Parathyroid adenoma (tissue), 2 donors: ENCODE measurements at regions not wholly inside any gene's neighbourhood (a gene's known extent, or its start where the extent isn't known, plus 50 kb on each side); places are given as distances from the start of the nearest gene placed in this dataset.

Source experiments
- H2AFZ ChIP-seq: fragments of 300-600 bp; sonication (generic); one replicate; pipeline ENCODE4 v1.7.0; 2017; ENCODE audit warnings: antibody characterized with exemption, mild to moderate bottlenecking
- H3K27ac ChIP-seq: fragments of 300-600 bp; sonication (generic); one replicate; pipeline ENCODE4 v1.7.0; 2017
- H3K27me3 ChIP-seq: fragments of 300-600 bp; sonication (generic); one replicate; pipeline ENCODE4 v1.7.0; 2017; ENCODE audit warnings: low read length; ENCODE audit not compliant: control insufficient read depth, insufficient read depth
- H3K36me3 ChIP-seq: fragments of 300-600 bp; sonication (generic); one replicate; pipeline ENCODE4 v1.7.0; 2017; ENCODE audit warnings: low read length; ENCODE audit not compliant: control insufficient read depth, insufficient read depth
- H3K4me1 ChIP-seq: fragments of 300-600 bp; sonication (generic); one replicate; pipeline ENCODE4 v1.7.0; 2017; ENCODE audit warnings: control low read depth
- H3K4me2 ChIP-seq: fragments of 300-600 bp; sonication (generic); one replicate; pipeline ENCODE4 v1.7.0; 2017; ENCODE audit warnings: low read length
- H3K4me3 ChIP-seq: fragments of 300-600 bp; sonication (generic); one replicate; pipeline ENCODE4 v1.7.0; 2017; ENCODE audit warnings: low read depth, low read length
- H3K79me2 ChIP-seq: fragments of 300-600 bp; sonication (generic); one replicate; pipeline ENCODE4 v1.7.0; 2017; ENCODE audit warnings: control low read depth
- H3K9ac ChIP-seq: fragments of 300-600 bp; sonication (generic); one replicate; pipeline ENCODE4 v1.7.0; 2017; ENCODE audit warnings: mild to moderate bottlenecking
- H3K9me3 ChIP-seq: fragments of 300-600 bp; sonication (generic); one replicate; pipeline ENCODE4 v1.7.0; 2017; ENCODE audit warnings: low read length; ENCODE audit not compliant: control insufficient read depth
- TF ChIP-seq, protein P1 (sequence below): fragments of 300-600 bp; sonication (generic); IDR thresholded peaks from one replicate; pipeline ENCODE4 v1.7.0; 2017; ENCODE audit warnings: antibody characterized with exemption, mild to moderate bottlenecking
- donor health status: primary hyperparathyroidism.

DNA sequence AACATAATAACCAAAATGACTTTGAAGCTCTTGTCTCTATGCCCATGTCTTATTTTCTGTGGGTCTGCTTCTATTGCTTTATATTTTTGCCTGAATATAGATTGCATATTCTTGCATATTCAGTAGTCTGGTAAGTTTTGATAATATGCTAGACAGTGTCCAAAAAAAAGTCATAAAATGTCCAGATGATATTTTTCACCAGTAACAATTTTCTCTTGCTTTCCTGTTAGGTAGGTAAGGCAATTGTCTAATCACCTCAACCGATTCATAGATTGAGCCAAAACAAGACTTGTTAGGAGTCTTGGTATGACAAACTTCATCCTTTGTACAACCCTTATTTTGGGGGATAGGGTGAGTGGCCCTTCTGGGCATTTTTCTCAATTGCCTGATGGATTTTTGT, 277.0 kb upstream of the NRP1 start:
- H3K4me2 ChIP-seq: no peak overlapping the region
- no peaks in the 10 kb centered on the region for H3K36me3 ChIP-seq
- no peak overlapping the region for H2AFZ ChIP-seq
- no peaks in the 10 kb centered on the region for H3K9me3 ChIP-seq
- H3K27me3 ChIP-seq: no peaks in the 10 kb centered on the region
- H3K79me2 ChIP-seq: no peaks in the 10 kb centered on the region
- no peaks in the 10 kb centered on the region for H3K4me1 ChIP-seq
- no peak overlapping the region for H3K9ac ChIP-seq
- no peak overlapping the region for H3K27ac ChIP-seq
- TF ChIP-seq, protein P1, sequence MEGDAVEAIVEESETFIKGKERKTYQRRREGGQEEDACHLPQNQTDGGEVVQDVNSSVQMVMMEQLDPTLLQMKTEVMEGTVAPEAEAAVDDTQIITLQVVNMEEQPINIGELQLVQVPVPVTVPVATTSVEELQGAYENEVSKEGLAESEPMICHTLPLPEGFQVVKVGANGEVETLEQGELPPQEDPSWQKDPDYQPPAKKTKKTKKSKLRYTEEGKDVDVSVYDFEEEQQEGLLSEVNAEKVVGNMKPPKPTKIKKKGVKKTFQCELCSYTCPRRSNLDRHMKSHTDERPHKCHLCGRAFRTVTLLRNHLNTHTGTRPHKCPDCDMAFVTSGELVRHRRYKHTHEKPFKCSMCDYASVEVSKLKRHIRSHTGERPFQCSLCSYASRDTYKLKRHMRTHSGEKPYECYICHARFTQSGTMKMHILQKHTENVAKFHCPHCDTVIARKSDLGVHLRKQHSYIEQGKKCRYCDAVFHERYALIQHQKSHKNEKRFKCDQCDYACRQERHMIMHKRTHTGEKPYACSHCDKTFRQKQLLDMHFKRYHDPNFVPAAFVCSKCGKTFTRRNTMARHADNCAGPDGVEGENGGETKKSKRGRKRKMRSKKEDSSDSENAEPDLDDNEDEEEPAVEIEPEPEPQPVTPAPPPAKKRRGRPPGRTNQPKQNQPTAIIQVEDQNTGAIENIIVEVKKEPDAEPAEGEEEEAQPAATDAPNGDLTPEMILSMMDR: no peak
- no peak overlapping the region for H3K4me3 ChIP-seq

DNA sequence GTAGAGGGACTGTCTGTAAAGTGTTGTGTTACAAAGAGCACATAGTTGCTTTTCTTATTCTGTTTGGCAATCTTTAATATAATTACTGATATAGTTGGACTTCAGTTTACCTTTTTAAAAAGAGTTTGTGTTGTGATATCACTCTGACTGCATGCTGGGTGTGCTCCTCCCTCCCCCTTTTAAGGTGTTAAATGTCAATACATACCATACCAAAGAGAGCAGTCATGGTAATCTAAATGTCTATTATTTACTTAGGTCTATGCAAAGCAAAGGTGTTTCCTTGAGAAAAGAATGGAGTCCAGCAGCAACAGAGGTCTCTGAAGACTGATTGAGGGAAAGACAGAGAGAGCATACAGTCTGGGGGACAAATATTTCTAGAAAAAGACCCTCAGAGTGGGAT, 275.1 kb upstream of the NRP1 start:
- H3K79me2 ChIP-seq: no peaks in the 10 kb centered on the region
- no peak overlapping the region for H3K4me2 ChIP-seq
- no peaks in the 10 kb centered on the region for H3K27me3 ChIP-seq
- TF ChIP-seq, protein P1: no peak
- H2AFZ ChIP-seq: no peak overlapping the region
- no peak overlapping the region for H3K27ac ChIP-seq
- H3K4me3 ChIP-seq: no peak overlapping the region
- no peaks in the 10 kb centered on the region for H3K36me3 ChIP-seq
- H3K9me3 ChIP-seq: no peaks in the 10 kb centered on the region
- no peaks in the 10 kb centered on the region for H3K4me1 ChIP-seq
- no peak overlapping the region for H3K9ac ChIP-seq

DNA sequence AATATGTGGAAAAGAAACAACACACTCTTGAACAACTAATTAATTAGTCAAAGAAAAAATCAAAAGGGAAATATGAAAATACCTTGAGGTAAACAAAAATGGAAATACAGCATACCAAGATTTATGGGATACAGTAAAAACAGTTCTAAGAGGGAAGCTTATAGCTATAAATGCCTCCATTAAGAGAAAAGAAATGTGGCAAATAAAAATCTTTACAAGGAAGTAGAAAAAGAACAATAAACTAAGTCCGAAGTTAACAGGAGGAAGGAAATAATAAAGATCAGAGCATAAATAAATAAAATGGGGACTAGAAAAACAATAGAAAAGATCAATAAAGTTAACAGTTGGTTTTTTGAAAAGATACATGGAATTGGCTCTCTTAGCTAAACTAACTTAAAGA, 267.8 kb upstream of the NRP1 start:
- Histone ChIP-seq H3K27me3 (no peaks in the 10 kb centered on the region), H2AFZ (no peak overlapping the region), H3K79me2 (no peaks in the 10 kb centered on the region), H3K9ac (no peak overlapping the region), H3K4me2 (no peak overlapping the region), H3K36me3 (no peaks in the 10 kb centered on the region), H3K27ac (no peak overlapping the region), H3K4me3 (no peak overlapping the region), H3K9me3 (no peaks in the 10 kb centered on the region), H3K4me1 (no peaks in the 10 kb centered on the region)
- TF ChIP-seq, protein P1: no peak

DNA sequence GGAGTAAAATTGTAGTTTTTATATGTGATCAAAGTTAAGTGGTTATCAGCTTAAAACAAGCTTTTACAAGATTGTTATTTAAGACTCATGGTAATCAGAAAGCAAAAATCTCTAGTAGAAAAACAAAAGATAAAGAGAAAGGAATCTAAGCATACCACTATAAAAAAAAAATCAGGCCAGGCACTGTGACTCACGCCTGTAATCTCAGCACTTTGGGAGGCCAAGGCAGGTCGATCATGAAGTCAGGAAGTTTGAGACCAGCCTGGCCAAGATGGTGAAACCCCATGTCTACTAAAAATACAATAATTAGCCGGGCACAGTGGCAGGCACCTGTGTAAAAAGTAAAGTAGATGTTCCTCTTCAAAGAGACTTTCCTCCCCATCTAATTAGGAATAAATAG, 265.9 kb upstream of the NRP1 start:
- H3K36me3 ChIP-seq: no peaks in the 10 kb centered on the region
- TF ChIP-seq, protein P1: no peak
- no peak overlapping the region for H3K4me3 ChIP-seq
- H3K4me1 ChIP-seq: no peaks in the 10 kb centered on the region
- no peaks in the 10 kb centered on the region for H3K9me3 ChIP-seq
- H3K27ac ChIP-seq: no peak overlapping the region
- H3K4me2 ChIP-seq: no peak overlapping the region
- no peaks in the 10 kb centered on the region for H3K27me3 ChIP-seq
- no peaks in the 10 kb centered on the region for H3K79me2 ChIP-seq
- no peak overlapping the region for H3K9ac ChIP-seq
- H2AFZ ChIP-seq: no peak overlapping the region

DNA sequence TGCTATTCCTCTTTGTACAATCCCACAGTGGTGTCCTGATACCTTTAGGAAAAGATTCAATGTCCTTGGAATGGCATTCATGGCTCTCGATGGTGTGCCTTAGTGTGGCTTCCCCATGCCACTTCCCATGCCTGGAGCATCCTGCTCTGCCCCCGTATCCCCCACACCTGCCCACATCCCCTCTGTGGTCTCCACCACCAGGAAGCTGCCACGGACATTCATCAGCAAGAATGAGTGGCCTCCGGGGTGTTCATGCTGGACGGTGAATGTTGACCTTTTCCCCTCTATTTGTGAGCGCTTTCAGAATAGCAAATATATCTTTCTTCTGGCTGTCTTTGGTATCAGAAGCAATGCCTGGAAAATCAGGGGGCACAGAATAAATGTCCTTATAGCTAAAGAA, 262.0 kb upstream of the NRP1 start:
- H3K9me3 ChIP-seq: no peaks in the 10 kb centered on the region
- H2AFZ ChIP-seq: no peak overlapping the region
- H3K36me3 ChIP-seq: no peaks in the 10 kb centered on the region
- no peak overlapping the region for H3K9ac ChIP-seq
- TF ChIP-seq, protein P1: no peak
- no peak overlapping the region for H3K27ac ChIP-seq
- no peak overlapping the region for H3K4me2 ChIP-seq
- no peaks in the 10 kb centered on the region for H3K79me2 ChIP-seq
- no peaks in the 10 kb centered on the region for H3K4me1 ChIP-seq
- no peak overlapping the region for H3K4me3 ChIP-seq
- H3K27me3 ChIP-seq: no peaks in the 10 kb centered on the region
